ENCODE measurements at regions not wholly inside any gene's neighbourhood (a gene's known extent, or its start where the extent isn't known, plus 50 kb on each side); places are given as distances from the start of the nearest gene placed in this dataset.

DNA sequence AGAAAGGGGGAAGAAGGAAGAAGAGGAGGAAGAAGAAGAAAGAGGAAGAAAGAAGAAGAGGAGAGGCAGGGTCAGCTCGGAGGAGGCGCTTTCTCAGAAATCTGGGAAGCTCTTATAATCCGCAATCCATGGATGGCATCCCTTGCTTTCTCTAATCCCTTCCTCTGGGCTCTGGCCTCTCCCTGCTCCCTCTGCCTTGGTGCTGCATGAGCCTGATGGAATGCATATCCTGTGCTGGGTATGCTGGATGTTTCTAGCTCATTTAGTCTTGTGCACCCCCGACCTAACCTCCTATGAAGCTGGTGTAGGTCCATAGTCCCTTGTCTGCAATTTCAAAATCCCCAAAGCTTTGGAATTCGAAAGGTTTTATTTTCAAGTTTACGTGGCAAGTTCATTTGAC, 94.2 kb upstream of the MYL2 start:
- Mint-ChIP-seq H3K4me1 (no peaks in the 10 kb centered on the region), H3K36me3 (no peaks in the 10 kb centered on the region), H3K27ac (no peak overlapping the region), H3K27me3 (peaks cover 27% of the 10 kb centered on the region), H3K4me3 (no peak overlapping the region), H3K9me3 (no peaks in the 10 kb centered on the region)
- DNase-seq: no peak

GRCh38 chr12:111012918-111013317, 92.5 kb upstream of the MYL2 start:
- Mint-ChIP-seq H3K36me3 (no peaks in the 10 kb centered on the region), H3K4me1 (no peaks in the 10 kb centered on the region), H3K4me3 (no peak overlapping the region), H3K27ac (no peak overlapping the region), H3K9me3 (no peaks in the 10 kb centered on the region), H3K27me3 (peaks cover 18% of the 10 kb centered on the region)
- no peak for DNase-seq

GRCh38 chr12:111011999-111012600, 91.7 kb upstream of the MYL2 start:
- Mint-ChIP-seq H3K36me3 (no peaks in the 10 kb centered on the region), H3K4me3 (no peak overlapping the region), H3K9me3 (no peaks in the 10 kb centered on the region), H3K27me3 (peaks cover 15% of the 10 kb centered on the region), H3K4me1 (no peaks in the 10 kb centered on the region), H3K27ac (no peak overlapping the region)
- DNase-seq: no peak

DNA sequence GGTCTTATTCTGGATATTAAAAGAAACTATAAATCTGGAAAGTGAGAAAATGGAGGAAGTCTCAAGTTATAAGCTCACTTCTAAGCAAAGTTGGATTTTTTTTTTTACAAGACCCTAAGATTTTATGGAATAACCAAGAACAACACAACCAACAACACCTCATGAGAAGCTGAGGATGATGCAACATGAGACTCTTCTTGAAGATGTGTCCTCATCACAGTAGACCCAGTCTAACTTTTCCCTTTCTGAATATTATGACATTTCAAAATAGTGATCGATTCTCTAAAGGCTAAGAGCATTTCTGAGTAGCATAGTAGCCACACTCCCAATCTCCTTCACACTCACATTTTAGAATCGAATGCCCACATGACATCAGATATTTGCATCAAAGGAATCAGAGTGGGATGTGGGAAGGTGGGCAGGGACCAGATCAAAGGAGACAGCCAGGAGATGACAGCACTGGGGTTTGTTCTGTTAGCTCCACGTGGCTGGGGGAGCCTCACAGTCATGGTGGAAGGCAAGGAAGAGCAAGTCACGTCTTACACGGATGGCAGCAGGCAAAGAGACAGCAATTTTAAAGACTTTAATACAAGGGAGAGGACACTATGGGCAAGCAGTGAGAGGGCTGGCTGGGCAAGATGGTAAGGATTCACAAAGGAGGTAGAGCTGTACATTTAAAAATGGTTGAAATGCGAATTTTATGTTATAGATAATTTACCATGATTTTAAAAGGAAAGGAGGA, 90.7 kb upstream of the MYL2 start:
- Mint-ChIP-seq H3K27ac (no peak overlapping the region), H3K9me3 (no peaks in the 10 kb centered on the region), H3K4me3 (no peak overlapping the region), H3K36me3 (no peaks in the 10 kb centered on the region), H3K27me3 (peaks cover 17% of the 10 kb centered on the region), H3K4me1 (no peaks in the 10 kb centered on the region)
- DNase-seq: no peak

DNA sequence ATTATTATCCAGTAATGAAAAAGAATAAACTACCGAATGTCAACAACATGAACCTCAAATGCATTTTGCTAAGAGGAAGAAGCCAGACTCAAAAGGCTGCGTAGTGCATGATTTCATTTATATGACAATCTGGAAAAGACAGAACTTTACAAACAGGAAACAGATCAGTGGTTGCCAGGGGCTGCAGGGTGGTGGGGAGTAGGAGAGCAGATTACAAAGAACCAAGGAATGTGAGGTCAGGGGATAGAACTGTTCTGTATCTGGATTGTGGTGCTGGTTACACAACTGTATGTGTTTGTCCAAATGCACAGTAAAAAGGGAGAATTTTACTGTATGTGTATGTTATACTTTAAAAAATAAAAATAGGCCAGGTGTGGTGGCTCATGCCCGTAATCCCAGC, 89.7 kb upstream of the MYL2 start:
- H3K36me3 Mint-ChIP-seq: no peaks in the 10 kb centered on the region
- no peak overlapping the region for H3K4me3 Mint-ChIP-seq
- H3K4me1 Mint-ChIP-seq: no peaks in the 10 kb centered on the region
- DNase-seq: no peak
- H3K27me3 Mint-ChIP-seq: peaks cover 27% of the 10 kb centered on the region
- H3K9me3 Mint-ChIP-seq: no peaks in the 10 kb centered on the region
- H3K27ac Mint-ChIP-seq: no peak overlapping the region

- no peaks in the 10 kb centered on the region for H3K36me3 Mint-ChIP-seq
- peaks cover 31% of the 10 kb centered on the region for H3K27me3 Mint-ChIP-seq
- no peak overlapping the region for H3K27ac Mint-ChIP-seq
- no peak for DNase-seq
- no peak overlapping the region for H3K4me3 Mint-ChIP-seq
- H3K9me3 Mint-ChIP-seq: no peaks in the 10 kb centered on the region
- no peaks in the 10 kb centered on the region for H3K4me1 Mint-ChIP-seq
Observed at GRCh38 chr12:111006621-111007020, 86.2 kb upstream of the MYL2 start.

GRCh38 chr12:110998971-110999370, 78.6 kb upstream of the MYL2 start:
- Mint-ChIP-seq H3K4me1 (no peaks in the 10 kb centered on the region), H3K36me3 (no peaks in the 10 kb centered on the region), H3K4me3 (no peak overlapping the region), H3K27me3 (peaks cover 15% of the 10 kb centered on the region), H3K27ac (no peak overlapping the region), H3K9me3 (peaks cover 5% of the 10 kb centered on the region)
- DNase-seq: no peak

DNA sequence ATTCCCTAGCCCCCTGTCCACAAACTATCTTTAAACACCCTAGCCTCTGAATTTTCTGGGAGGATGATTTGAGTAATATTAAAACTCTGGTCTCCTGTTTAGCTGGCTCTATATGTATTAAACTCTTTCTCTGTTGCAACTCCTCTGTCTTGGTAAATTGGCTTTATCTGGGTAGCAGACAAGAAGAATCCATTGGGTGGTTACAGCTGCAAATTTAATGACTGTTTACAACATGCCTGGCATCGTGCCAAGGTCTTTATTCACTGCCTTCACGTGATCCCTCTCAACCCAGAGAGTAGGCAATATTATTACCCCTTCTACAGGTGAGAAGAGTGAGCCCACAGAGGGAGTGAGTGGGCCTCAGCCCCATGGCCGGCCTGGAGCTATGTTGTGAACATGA, 77.8 kb upstream of the MYL2 start:
- Mint-ChIP-seq H3K4me3 (no peak overlapping the region), H3K4me1 (no peaks in the 10 kb centered on the region), H3K27me3 (peaks cover 12% of the 10 kb centered on the region)

DNA sequence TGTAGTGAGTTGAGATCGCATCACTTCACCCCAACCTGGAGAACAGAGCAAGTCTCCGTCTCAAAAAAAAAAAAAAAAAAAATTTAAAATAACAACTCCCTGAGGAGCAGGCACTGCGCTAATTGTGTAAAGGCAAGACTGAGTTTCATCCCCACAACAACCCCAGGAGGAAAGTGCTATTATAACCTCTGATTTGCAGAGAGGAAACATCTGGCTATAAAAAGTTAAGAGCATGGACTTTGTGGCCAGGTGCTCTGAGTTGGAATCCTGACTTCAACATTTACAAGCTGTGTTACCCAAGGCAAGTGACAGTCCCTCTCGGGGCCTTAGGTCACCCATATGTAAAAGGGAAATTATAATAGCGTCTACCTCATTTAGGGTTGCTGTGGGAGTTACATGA, 76.0 kb upstream of the MYL2 start:
- H3K4me1 Mint-ChIP-seq: no peaks in the 10 kb centered on the region
- peaks cover 5% of the 10 kb centered on the region for H3K9me3 Mint-ChIP-seq
- H3K27ac Mint-ChIP-seq: no peak overlapping the region
- no peak overlapping the region for H3K4me3 Mint-ChIP-seq
- DNase-seq: no peak
- H3K27me3 Mint-ChIP-seq: peaks cover 13% of the 10 kb centered on the region
- H3K36me3 Mint-ChIP-seq: no peaks in the 10 kb centered on the region

More for the DNA sequence above, 77.8 kb upstream of the MYL2 start:
- Mint-ChIP-seq H3K9me3 (peaks cover 5% of the 10 kb centered on the region), H3K36me3 (no peaks in the 10 kb centered on the region), H3K27ac (no peak overlapping the region)
- DNase-seq: no peak

DNA sequence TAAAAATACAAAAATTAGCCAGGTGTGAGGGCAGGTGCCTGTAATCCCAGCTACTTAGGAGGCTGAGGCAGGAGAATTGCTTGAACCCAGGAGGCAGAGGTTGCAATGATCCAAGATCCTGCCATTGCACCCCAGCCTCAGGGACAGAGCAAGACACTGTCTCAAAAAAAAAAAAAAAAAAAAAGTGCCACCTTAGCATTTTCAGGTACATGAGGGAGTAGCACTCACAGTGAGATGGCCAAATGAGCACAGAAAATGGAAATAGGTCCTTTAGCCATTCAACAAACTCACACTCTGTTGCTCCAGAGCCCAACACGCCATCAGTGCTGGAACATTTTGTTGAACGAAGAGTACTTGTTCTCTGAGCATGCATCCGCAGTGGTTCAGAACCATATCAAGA, 75.2 kb upstream of the MYL2 start:
- Mint-ChIP-seq H3K27ac (no peak overlapping the region), H3K4me1 (no peaks in the 10 kb centered on the region), H3K9me3 (peaks cover 5% of the 10 kb centered on the region), H3K4me3 (no peak overlapping the region), H3K36me3 (no peaks in the 10 kb centered on the region), H3K27me3 (peaks cover 9% of the 10 kb centered on the region)
- DNase-seq: no peak

DNA sequence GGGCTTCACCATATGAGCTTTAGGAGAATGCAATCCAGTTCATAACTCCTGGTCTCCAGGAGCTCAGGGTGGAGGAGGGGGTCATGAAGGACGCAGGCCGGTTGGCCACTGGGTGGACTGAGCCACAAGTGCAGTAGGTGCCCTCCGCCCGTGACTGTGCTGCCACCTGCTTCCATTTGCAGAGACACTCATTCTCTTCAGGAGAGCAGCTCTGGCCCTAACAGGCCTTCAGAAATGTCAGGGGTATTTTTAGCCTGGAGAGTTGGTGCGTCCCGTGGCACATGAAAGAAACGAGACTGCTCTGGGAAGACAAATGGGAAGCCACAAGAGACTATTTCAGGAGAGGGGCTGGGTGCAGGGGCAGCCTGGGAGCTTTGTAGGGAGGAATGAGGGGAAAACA, 74.6 kb upstream of the MYL2 start:
- Mint-ChIP-seq H3K4me3 (no peak overlapping the region), H3K9me3 (peaks cover 5% of the 10 kb centered on the region), H3K4me1 (no peaks in the 10 kb centered on the region), H3K36me3 (no peaks in the 10 kb centered on the region), H3K27me3 (peaks cover 12% of the 10 kb centered on the region), H3K27ac (no peak overlapping the region)
- no peak for DNase-seq

GRCh38 chr12:110993434-110993833, 73.1 kb upstream of the MYL2 start:
- no peaks in the 10 kb centered on the region for H3K36me3 Mint-ChIP-seq
- no peak for DNase-seq
- H3K4me1 Mint-ChIP-seq: no peaks in the 10 kb centered on the region
- no peak overlapping the region for H3K27ac Mint-ChIP-seq
- peaks cover 5% of the 10 kb centered on the region for H3K9me3 Mint-ChIP-seq
- peaks cover 12% of the 10 kb centered on the region for H3K27me3 Mint-ChIP-seq
- no peak overlapping the region for H3K4me3 Mint-ChIP-seq

GRCh38 chr12:110992909-110993308, 72.5 kb upstream of the MYL2 start:
- no peak for DNase-seq
- Mint-ChIP-seq H3K9me3 (peaks cover 3% of the 10 kb centered on the region), H3K4me1 (no peaks in the 10 kb centered on the region)

GRCh38 chr12:110983811-110984210, 63.4 kb upstream of the MYL2 start:
- H3K27me3 Mint-ChIP-seq: peaks cover 10% of the 10 kb centered on the region
- no peaks in the 10 kb centered on the region for H3K4me1 Mint-ChIP-seq
- no peak for DNase-seq
- H3K27ac Mint-ChIP-seq: no peak overlapping the region
- H3K4me3 Mint-ChIP-seq: no peak overlapping the region
- no peaks in the 10 kb centered on the region for H3K9me3 Mint-ChIP-seq
- H3K36me3 Mint-ChIP-seq: no peaks in the 10 kb centered on the region

More at GRCh38 chr12:110992909-110993308, 72.5 kb upstream of the MYL2 start:
- Mint-ChIP-seq H3K27ac (no peak overlapping the region), H3K4me3 (no peak overlapping the region), H3K27me3 (peaks cover 12% of the 10 kb centered on the region), H3K36me3 (no peaks in the 10 kb centered on the region)

DNA sequence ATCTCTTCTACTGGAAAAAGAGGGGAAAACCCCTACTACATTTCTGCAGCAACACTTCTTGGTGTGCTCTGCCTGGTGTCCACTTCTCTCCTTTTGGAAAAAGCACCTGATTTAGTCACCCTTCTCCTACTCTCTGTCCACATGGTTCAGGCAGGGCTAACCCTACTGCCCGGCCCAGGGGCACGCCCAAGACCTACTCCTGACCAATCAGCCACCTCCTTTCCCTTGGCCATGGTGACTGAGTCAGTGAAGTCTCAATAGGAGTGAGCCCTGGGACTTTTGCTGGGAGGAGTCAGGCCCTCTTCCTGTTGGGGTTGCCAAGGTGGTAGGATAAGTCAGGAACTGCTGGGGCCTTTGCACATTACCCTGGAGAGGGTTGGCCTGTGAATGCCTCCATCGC, 52.5 kb upstream of the MYL2 start:
- Mint-ChIP-seq H3K36me3 (no peaks in the 10 kb centered on the region), H3K27me3 (no peaks in the 10 kb centered on the region), H3K4me1 (peaks cover 3% of the 10 kb centered on the region), H3K4me3 (no peak overlapping the region), H3K27ac (no peak overlapping the region), H3K9me3 (peaks cover 2% of the 10 kb centered on the region)
- no peak for DNase-seq

GRCh38 chr12:110971936-110972335, 51.6 kb upstream of the MYL2 start:
- no peaks in the 10 kb centered on the region for H3K36me3 Mint-ChIP-seq
- H3K4me3 Mint-ChIP-seq: no peak overlapping the region
- H3K27ac Mint-ChIP-seq: no peak overlapping the region
- no peak for DNase-seq
- peaks cover 2% of the 10 kb centered on the region for H3K9me3 Mint-ChIP-seq
- peaks cover 5% of the 10 kb centered on the region for H3K27me3 Mint-ChIP-seq
- peaks cover 3% of the 10 kb centered on the region for H3K4me1 Mint-ChIP-seq

Data from activated naive CD8-positive, alpha-beta T cell treated with anti-CD3 and anti-CD28 coated beads for 36 hours (primary cell).